NAMALWA (cell line): ENCODE measurements at regions not wholly inside any gene's neighbourhood (a gene's known extent, or its start where the extent isn't known, plus 50 kb on each side); places are given as distances from the start of the nearest gene placed in this dataset.
"Not testable (repeated sequence)": the region's sequence is repeated elsewhere in the genome, so short reads cannot be mapped to it uniquely, and the experiment has no call there.

Experiments used
- DNase-seq: peaks from one replicate; pipeline ENCODE4 v3.0.0-alpha.2; 2015; ENCODE audit warnings: low spot score

- no peak for DNase-seq
Measured at GRCh38 chrX:95612350-95612749, 1072.3 kb upstream of the DIAPH2 start.

GRCh38 chrX:95622200-95622599 lies 1062.4 kb upstream of the DIAPH2 start:
- no peak for DNase-seq

GRCh38 chrX:95626748-95627147 lies 1057.9 kb upstream of the DIAPH2 start:
- DNase-seq = no peak

GRCh38 chrX:95628796-95629195 lies 1055.8 kb upstream of the DIAPH2 start:
- no peak for DNase-seq

GRCh38 chrX:95629737-95630136 lies 1054.9 kb upstream of the DIAPH2 start:
- DNase-seq = peak; percentile 1

GRCh38 chrX:95640226-95640625 lies 1044.4 kb upstream of the DIAPH2 start:
- DNase-seq = no peak

- no peak for DNase-seq
Measured at GRCh38 chrX:95645738-95646137, 1038.9 kb upstream of the DIAPH2 start.

GRCh38 chrX:95662200-95662599 lies 1022.4 kb upstream of the DIAPH2 start:
- DNase-seq = no peak

GRCh38 chrX:95666056-95666455 lies 1018.6 kb upstream of the DIAPH2 start:
- no peak for DNase-seq

GRCh38 chrX:95675011-95675410 lies 1009.6 kb upstream of the DIAPH2 start:
- DNase-seq = no peak

- no peak for DNase-seq
Measured at GRCh38 chrX:95675794-95676193, 1008.8 kb upstream of the DIAPH2 start.

GRCh38 chrX:95678679-95679078 lies 1006.0 kb upstream of the DIAPH2 start:
- DNase-seq = no peak

- no peak for DNase-seq
Measured at GRCh38 chrX:95693365-95693764, 991.3 kb upstream of the DIAPH2 start.

GRCh38 chrX:95703696-95704095 lies 980.9 kb upstream of the DIAPH2 start:
- no peak for DNase-seq

- no peak for DNase-seq
Measured at GRCh38 chrX:95716841-95717240, 967.8 kb upstream of the DIAPH2 start.

- DNase-seq = no peak
Measured at GRCh38 chrX:95718746-95719145, 965.9 kb upstream of the DIAPH2 start.

- no peak for DNase-seq
Measured at GRCh38 chrX:95721011-95721410, 963.6 kb upstream of the DIAPH2 start.

- DNase-seq = no peak
Measured at GRCh38 chrX:95728446-95728845, 956.2 kb upstream of the DIAPH2 start.

- DNase-seq = no peak
Measured at GRCh38 chrX:95729401-95729800, 955.2 kb upstream of the DIAPH2 start.

- no peak for DNase-seq
Measured at GRCh38 chrX:95733426-95733825, 951.2 kb upstream of the DIAPH2 start.

- no peak for DNase-seq
Measured at GRCh38 chrX:95754411-95754810, 930.2 kb upstream of the DIAPH2 start.

- DNase-seq = no peak
Measured at GRCh38 chrX:95760356-95760755, 924.3 kb upstream of the DIAPH2 start.

- DNase-seq = peak; percentile 1
Measured at GRCh38 chrX:95762716-95763115, 921.9 kb upstream of the DIAPH2 start.

GRCh38 chrX:95764972-95765451 lies 919.6 kb upstream of the DIAPH2 start:
- DNase-seq = peak; percentile 36

GRCh38 chrX:95771198-95771597 lies 913.4 kb upstream of the DIAPH2 start:
- DNase-seq = not testable (repeated sequence)
